Coronary artery (tissue), 2 donors: ENCODE measurements at regions not wholly inside any gene's neighbourhood (a gene's known extent, or its start where the extent isn't known, plus 50 kb on each side); places are given as distances from the start of the nearest gene placed in this dataset.

Source experiments
- DNase-seq: peaks from one replicate; pipeline ENCODE4 v3.0.0-alpha.2; 2017; ENCODE audit warnings: low spot score
- H3K27ac ChIP-seq, 2 donors: fragments of 200-600 bp; sonication (generic); one replicate each; pipeline ENCODE4 v1.5.1; 2016 to 2019
- H3K4me3 ChIP-seq: fragments of 200-600 bp; sonication (generic); 2 replicates; pipeline ENCODE4 v1.5.1; 2016; ENCODE audit warnings: mild to moderate bottlenecking, moderate library complexity
- CTCF ChIP-seq: fragments of 200-600 bp; sonication (generic); IDR thresholded peaks from one replicate; pipeline ENCODE4 v1.5.1; 2019; ENCODE audit warnings: antibody characterized with exemption

GRCh38 chr2:10245021-10245420 is 57.7 kb upstream of the HPCAL1 start:
- DNase-seq, result no peak
- no peak for TF ChIP-seq CTCF
- H3K4me3 ChIP-seq, result no peak overlapping the region
- no peak overlapping the region for H3K27ac ChIP-seq

- no peak for TF ChIP-seq CTCF
- DNase-seq, result no peak
- Histone ChIP-seq H3K27ac (no peak overlapping the region), H3K4me3 (no peak overlapping the region)
Observed at GRCh38 chr2:10245661-10246060, 57.0 kb upstream of the HPCAL1 start.

- no peak for TF ChIP-seq CTCF
- no peak overlapping the region for H3K27ac ChIP-seq
- H3K4me3 ChIP-seq, result no peak overlapping the region
- DNase-seq, result no peak
Observed at GRCh38 chr2:10246370-10246769, 56.3 kb upstream of the HPCAL1 start.

GRCh38 chr2:10246831-10247230 is 55.9 kb upstream of the HPCAL1 start:
- H3K27ac ChIP-seq, result no peak overlapping the region
- no peak for TF ChIP-seq CTCF
- DNase-seq, result no peak
- no peak overlapping the region for H3K4me3 ChIP-seq

GRCh38 chr2:10249798-10250197 is 52.9 kb upstream of the HPCAL1 start:
- TF ChIP-seq CTCF, result no peak
- H3K27ac ChIP-seq, result no peak overlapping the region
- no peak overlapping the region for H3K4me3 ChIP-seq
- no peak for DNase-seq

GRCh38 chr2:10252224-10252623 is 50.5 kb upstream of the HPCAL1 start:
- no peak overlapping the region for H3K4me3 ChIP-seq
- no peak for DNase-seq
- TF ChIP-seq CTCF, result no peak
- H3K27ac ChIP-seq, result no peak overlapping the region

- no peak for TF ChIP-seq CTCF
- Histone ChIP-seq H3K4me3 (no peak overlapping the region), H3K27ac (no peak overlapping the region)
- no peak for DNase-seq
Observed at GRCh38 chr2:10252661-10253060, 50.0 kb upstream of the HPCAL1 start.
